HG03135 (cell line): ENCODE measurements at regions not wholly inside any gene's neighbourhood (a gene's known extent, or its start where the extent isn't known, plus 50 kb on each side); places are given as distances from the start of the nearest gene placed in this dataset.
"Not testable (repeated sequence)": the region's sequence is repeated elsewhere in the genome, so short reads cannot be mapped to it uniquely, and the experiment has no call there.

Source experiments
- ATAC-seq: cut with Tn5 transposase; IDR thresholded peaks from one replicate; pipeline ENCODE4 v1.9.1; 2021; ENCODE audit warnings: mild to moderate bottlenecking, moderate library complexity; ENCODE audit not compliant: unreplicated experiment

GRCh38 chr5:87129046-87129445 lies 138.6 kb upstream of the RASA1 start:
- ATAC-seq: no peak

GRCh38 chr5:87132696-87133095 lies 135.0 kb upstream of the RASA1 start:
- ATAC-seq: no peak

GRCh38 chr5:87134513-87134912 lies 133.2 kb upstream of the RASA1 start:
- ATAC-seq: not testable (repeated sequence)

- no peak for ATAC-seq
Measured at GRCh38 chr5:87136096-87136495, 131.6 kb upstream of the RASA1 start.

- ATAC-seq: no peak
Measured at GRCh38 chr5:87136733-87137132, 130.9 kb upstream of the RASA1 start.

- no peak for ATAC-seq
Measured at GRCh38 chr5:87137283-87137682, 130.4 kb upstream of the RASA1 start.

GRCh38 chr5:87138091-87138805 lies 129.4 kb upstream of the RASA1 start:
- ATAC-seq: no peak

- no peak for ATAC-seq
Measured at GRCh38 chr5:87139795-87140194, 127.9 kb upstream of the RASA1 start.

- no peak for ATAC-seq
Measured at GRCh38 chr5:87141544-87141943, 126.1 kb upstream of the RASA1 start.

GRCh38 chr5:87145853-87146252 lies 121.8 kb upstream of the RASA1 start:
- ATAC-seq: not testable (repeated sequence)

GRCh38 chr5:87147441-87147840 lies 120.2 kb upstream of the RASA1 start:
- ATAC-seq: no peak

- no peak for ATAC-seq
Measured at GRCh38 chr5:87150630-87151029, 117.1 kb upstream of the RASA1 start.

GRCh38 chr5:87151547-87151946 lies 116.1 kb upstream of the RASA1 start:
- ATAC-seq: peak; percentile 55

- no peak for ATAC-seq
Measured at GRCh38 chr5:87152886-87153285, 114.8 kb upstream of the RASA1 start.

GRCh38 chr5:87154191-87154590 lies 113.5 kb upstream of the RASA1 start:
- ATAC-seq: no peak

- no peak for ATAC-seq
Measured at GRCh38 chr5:87155106-87155505, 112.6 kb upstream of the RASA1 start.

- ATAC-seq: no peak
Measured at GRCh38 chr5:87156631-87157030, 111.1 kb upstream of the RASA1 start.

- no peak for ATAC-seq
Measured at GRCh38 chr5:87164409-87164808, 103.3 kb upstream of the RASA1 start.

- no peak for ATAC-seq
Measured at GRCh38 chr5:87169300-87169991, 98.2 kb upstream of the RASA1 start.

- ATAC-seq: no peak
Measured at GRCh38 chr5:87170799-87171198, 96.9 kb upstream of the RASA1 start.

- ATAC-seq: no peak
Measured at GRCh38 chr5:87182649-87183048, 85.0 kb upstream of the RASA1 start.

GRCh38 chr5:87183896-87184295 lies 83.8 kb upstream of the RASA1 start:
- no peak for ATAC-seq

- ATAC-seq: no peak
Measured at GRCh38 chr5:87184605-87185004, 83.1 kb upstream of the RASA1 start.
